HG03196 (cell line): ENCODE measurements at regions not wholly inside any gene's neighbourhood (a gene's known extent, or its start where the extent isn't known, plus 50 kb on each side); places are given as distances from the start of the nearest gene placed in this dataset.

ENCODE experiments used
- ATAC-seq: cut with Tn5 transposase; IDR thresholded peaks from one replicate; pipeline ENCODE4 v1.9.1; 2021; ENCODE audit not compliant: unreplicated experiment

DNA sequence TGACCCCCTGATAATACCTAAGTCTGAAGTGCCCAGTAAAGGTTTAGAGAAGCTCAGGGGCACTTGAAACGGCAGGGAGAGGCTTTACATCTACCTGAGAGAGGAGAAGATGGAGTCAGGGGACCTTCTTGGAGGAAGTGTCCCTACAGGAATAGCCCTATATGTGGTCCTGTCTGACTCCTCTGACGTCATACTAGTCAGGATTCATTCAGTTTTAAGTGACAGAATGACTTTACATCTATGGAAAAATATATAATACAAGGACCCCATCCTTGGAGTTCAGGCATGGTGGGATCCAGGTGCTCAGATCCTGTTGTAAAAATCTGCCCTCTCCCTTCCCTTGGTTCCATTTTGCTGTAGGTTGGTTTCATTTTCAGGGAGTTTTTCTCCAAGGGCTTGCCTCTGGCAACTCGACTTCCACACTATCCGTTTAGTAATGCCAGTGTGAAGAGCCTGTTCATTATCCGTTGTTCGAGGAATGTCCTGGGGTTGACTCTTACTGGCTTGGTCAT, 205.6 kb downstream of the IRF8 start:
- ATAC-seq: no peak

DNA sequence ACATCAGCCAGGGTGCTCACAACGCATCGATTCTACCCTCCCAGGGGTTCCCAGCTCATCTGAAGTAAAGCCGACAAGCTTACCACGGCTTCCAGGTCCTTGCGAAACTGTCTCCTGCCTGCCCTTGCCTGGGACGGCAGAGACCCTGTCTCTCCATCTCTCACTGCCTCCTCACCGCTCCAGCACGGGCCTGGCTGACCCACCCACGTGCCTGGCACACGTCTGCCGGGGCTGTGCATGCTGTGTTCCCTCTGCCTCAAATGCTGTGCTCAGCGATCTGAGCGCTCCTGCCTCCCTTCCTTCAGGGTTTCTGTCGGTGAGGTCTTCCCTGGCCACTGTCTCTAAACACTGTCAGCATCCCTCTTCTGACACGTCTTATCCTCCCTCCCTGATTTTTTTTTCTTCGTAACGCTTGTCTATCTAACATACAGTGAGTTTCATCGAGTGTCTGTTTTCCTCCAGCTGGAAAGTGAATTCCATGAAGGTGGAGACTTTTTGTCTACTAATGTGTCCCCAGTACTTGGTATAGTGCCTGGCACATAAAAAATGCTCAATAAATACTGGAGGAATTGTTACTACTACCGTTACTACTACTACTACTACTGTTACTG, 208.4 kb downstream of the IRF8 start:
- ATAC-seq: no peak

- ATAC-seq: no peak
Measured at GRCh38 chr16:86108062-86108461, 209.1 kb downstream of the IRF8 start.

DNA sequence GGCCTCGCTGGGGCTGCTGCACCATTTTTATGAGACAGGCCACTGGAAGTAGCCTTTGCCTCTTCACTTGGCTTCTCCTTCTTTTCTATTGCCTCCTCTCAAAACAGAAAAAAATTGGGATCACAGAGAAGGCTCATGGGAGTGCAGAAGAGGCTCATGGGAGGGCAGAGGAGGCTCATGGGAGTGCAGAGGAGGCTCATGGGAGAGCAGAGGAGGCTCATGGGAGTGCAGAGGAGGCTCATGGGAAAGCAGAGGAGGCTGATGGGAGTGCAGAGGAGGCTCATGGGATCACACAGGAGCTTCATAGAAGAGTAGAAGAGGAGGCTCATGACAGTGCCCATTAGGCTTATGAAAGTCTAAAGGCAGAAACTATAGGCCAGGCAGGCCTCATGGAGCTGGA, 211.2 kb downstream of the IRF8 start:
- ATAC-seq: no peak

GRCh38 chr16:86110726-86111125, 211.8 kb downstream of the IRF8 start:
- ATAC-seq: no peak

DNA sequence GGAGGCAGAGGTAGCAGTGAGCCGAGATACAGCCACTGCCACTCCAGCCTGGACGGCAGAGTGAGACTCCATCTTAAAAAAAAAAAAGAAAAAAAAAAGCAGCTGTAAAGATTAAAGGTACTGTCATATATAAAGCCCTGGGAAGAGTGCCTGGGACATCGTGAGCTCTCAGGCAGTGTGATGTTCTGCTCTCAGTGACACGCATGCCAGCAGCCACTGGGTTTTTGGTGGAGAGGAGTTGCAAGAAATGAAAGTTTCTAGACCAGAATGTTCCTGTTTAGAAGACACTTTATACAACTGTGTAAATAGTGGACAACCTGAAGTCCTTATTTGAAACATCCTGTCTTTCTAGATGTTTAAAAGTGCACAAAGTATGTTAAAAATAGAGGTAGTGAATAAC, 213.2 kb downstream of the IRF8 start:
- no peak for ATAC-seq

- ATAC-seq: no peak
Measured at GRCh38 chr16:86117235-86117634, 218.3 kb downstream of the IRF8 start.

- no peak for ATAC-seq
Measured at GRCh38 chr16:86117756-86118155, 218.8 kb downstream of the IRF8 start.

DNA sequence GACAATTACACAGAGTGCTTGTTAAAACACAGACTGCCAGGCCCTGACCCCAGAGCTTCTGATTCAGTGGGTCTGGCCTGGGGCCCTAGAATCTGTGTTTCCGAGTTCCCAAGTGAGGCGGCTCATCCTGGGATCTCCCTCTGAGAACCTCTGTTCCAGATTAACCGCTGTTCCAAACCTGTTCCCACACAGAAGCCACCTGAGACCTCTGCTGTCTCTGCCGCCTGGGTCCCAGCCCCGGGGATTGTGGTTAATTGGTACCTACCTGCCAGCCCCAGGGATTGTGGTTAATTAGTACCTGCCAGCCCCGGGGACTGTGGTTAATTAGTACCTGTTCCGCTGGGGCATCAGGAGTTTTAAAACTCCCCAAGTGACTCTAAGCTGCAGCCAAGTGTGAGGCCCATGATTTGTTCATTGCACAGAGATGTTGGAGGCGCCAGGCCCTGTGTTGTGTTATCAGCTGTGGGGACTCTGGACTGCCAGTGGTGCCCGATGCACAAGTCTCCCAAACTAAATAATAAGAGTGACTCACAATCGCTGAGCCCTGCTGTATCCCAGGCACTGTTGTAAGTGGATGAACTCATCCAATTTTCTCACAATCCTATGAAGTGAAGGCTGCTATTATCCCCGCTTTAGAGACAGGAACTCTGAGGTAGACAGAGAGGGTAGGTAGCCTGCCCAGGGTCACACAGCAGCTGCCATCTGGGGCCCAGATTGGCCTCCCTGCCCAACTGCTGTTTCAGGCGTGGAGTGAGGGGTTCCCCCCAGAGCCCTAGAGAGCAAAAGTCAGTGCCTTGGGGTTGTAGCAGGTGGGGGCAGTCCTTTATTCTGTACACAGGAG, 219.7 kb downstream of the IRF8 start:
- ATAC-seq: no peak

DNA sequence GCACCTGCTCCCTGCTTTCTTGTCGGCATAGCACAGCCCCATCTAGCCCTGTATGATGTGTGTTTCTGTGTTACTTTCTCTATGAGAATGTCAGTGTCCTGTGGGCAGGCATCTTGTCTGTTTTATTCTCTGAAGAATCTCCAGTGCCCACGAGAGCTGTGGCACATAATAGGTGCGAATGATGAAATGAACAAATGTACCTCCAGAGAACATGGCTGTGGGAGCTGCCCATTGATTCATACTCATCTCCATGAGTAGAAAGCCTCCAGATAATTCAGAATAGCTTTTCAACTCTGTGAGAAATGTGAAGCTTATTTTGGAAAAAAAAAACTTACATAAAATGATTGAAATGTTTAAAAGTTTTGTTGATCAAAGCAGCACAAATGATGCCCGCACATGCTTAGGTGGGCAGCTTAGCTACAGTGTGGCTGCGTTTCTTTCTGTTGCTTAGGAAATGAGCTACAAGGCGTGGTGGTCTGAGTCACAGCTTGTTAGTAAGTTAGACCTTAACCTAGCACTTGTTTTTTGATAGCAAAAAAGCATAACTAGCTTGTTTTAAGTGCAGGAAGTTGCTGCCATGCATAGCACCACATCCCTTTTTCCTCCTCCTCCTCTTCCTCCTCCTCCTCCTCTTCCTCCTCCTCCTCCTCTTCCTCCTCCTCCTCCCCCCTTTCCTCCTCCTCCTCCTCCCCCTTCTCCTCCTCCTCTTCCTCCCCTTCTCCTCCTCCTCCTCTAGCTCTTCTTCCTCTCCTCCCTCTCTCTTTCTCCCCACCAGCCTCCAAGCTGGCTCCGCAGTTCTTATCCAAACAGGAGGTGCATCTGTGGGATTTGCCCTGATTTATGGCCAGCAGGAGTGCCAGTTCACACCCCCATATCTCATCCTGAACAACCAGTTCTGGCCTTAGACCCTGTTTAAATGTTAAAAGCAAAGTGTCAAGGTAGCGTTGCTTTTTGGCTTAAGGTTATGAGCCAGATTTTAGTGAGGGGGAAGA, 221.5 kb downstream of the IRF8 start:
- no peak for ATAC-seq

GRCh38 chr16:86121374-86122010, 222.5 kb downstream of the IRF8 start:
- ATAC-seq: no peak

GRCh38 chr16:86122681-86123342, 223.8 kb downstream of the IRF8 start:
- ATAC-seq: no peak

DNA sequence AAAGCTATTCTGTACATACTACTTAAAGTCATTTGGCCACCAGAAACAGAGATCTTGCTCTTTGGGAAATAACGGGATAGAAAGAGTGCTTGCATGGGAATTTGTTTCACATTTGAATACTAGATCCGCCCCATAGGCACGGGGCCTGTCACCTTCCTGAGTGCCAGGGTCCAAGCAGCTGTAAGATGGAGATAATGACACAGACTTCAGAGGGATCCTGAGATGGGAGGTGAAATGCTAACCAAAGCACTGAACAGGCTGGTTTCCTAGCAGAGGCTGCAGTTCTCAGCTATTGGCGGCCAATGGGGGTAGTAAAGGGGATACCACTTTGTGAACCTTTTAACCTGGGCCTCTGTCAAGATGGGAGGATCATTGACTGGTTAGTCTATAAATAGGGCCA, 225.4 kb downstream of the IRF8 start:
- no peak for ATAC-seq

DNA sequence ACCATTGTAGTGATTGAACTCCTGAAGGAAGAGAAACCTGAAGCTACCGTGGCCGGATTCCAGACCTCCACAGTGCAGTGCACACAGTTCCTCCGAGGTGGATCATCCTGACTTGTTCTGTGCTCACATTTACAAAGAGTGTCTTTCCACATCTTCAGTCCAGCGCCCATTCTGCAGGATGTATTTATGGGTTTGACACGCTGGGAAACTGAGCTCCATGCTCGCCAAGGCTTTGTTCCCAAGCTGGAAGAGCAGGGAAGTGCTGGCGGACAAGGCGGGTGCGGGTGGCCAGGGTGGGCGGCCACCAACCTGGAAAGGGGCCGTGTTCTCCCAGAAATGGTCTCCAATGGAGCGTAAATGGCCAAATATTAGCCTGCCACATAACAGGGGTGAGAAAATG, 227.9 kb downstream of the IRF8 start:
- no peak for ATAC-seq

DNA sequence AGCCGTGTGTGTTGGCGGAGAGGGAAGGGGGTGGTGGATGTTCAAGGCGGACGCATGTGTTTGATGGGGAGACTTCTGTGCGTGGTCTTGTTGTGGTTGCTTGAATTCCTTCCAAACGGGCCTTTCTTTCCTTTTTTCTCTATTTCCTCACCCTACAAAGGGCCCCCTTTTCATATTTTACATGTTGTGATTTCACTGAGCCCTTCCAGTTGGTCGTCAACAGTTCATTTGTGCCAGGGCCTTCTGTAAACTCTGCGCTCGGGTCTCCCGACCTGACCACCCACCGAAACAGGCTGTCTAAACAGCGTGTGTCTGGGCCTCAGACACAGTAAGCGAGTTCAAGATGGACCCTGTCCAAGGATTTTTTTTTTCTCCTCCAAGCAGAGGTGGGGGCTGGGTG, 228.4 kb downstream of the IRF8 start:
- ATAC-seq: no peak

- no peak for ATAC-seq
Measured at GRCh38 chr16:86128246-86128645, 229.3 kb downstream of the IRF8 start.

DNA sequence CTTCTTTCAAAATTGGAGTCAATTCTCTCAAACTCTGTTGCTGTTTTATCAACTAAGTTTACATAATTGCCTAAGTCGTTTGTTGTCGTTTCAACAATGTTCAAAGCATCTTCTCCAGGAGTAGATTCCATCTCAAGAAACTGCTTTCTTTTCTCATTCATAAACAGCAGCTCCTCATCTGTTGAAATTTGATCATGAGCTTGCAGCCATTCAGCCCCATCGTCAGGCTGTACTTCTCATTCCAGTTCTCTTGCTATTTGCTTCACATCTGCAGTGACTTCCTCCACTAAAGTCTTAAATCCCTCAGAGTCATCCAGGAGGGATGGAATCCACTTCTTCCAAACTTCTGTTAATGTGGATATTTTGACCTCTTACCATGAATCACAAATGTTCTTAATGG, 230.6 kb downstream of the IRF8 start:
- no peak for ATAC-seq

DNA sequence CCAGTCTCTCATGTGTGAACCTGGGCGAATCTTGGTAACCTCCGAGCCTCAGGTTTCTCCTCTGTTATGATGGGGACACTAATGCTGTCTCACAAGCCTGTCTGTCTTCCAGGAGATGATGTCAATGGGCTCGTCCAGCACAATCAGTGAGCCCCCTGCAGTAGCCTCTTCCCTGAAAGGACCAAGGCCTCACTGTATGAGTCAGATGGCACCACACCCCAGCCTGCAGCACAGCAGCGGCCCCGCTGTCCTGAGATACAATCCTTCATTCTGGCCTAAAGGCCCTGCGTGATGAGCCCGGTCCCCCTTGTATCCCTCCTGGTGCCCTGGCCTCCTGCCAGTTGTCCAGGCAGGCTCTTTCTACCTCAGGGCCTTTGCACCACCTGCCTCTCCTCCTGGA, 234.4 kb downstream of the IRF8 start:
- no peak for ATAC-seq

DNA sequence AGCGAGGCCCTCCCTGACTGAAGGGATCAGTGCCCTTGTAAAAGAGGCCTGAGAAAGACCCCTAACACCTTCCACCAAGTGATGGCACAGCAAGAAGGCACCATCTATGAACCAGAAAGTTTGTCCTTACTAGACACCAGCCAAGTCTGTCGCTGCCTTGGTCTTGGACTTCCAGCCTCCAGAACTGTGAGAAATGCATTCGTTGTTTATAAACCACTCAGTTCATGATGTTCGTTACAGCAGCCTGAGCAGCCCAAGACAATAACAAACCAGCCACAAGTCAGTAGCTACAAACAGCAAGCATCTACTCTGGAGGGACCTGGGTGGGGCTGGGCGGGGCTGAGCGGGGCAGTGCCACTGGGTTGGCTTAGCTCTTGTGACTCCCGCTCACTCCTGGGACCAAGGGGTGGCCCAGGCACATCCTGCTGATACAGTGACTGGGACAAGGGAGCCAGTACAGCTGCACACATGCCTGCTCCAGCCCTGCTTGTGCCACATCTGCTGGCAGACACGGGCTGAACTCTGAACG, 234.9 kb downstream of the IRF8 start:
- ATAC-seq: no peak
